DMS 273 treated with DMSO at 0.1 percent for 48 hours (cell line): ENCODE measurements at regions not wholly inside any gene's neighbourhood (a gene's known extent, or its start where the extent isn't known, plus 50 kb on each side); places are given as distances from the start of the nearest gene placed in this dataset.
"Not testable (repeated sequence)": the region's sequence is repeated elsewhere in the genome, so short reads cannot be mapped to it uniquely, and the experiment has no call there.

ENCODE experiments used
- DNase-seq: peaks from one replicate; lab custom pipeline; 2025; lab: John Stamatoyannopoulos, UW

- no peak for DNase-seq
Observed at GRCh38 chr13:78084401-78084800, 165.8 kb upstream of the EDNRB start.

GRCh38 chr13:78078168-78078567 lies 159.5 kb upstream of the EDNRB start:
- no peak for DNase-seq

- no peak for DNase-seq
Observed at GRCh38 chr13:78067290-78067689, 148.7 kb upstream of the EDNRB start.

- no peak for DNase-seq
Observed at GRCh38 chr13:78065141-78065540, 146.5 kb upstream of the EDNRB start.

DNA sequence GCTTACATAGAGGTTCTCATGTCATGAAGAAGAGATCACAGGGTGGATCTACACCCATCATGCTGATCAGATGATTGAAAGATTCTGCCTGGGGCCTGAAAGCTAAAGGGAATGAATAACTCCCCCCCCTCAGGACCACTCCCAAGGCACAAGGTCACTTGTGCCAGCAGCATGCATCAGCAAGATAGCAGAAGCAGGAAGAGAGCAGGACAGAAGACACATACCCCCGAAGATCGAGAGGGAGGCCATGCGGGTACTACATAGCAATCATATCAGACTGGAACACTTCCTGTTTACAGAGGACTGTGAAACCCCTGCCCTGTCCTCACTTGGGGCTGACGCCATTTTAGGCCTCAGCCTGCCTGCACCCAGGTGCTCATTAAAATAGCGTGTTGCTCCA lies 143.2 kb upstream of the EDNRB start:
- no peak for DNase-seq

- DNase-seq = no peak
Observed at GRCh38 chr13:78060966-78061365, 142.3 kb upstream of the EDNRB start.

GRCh38 chr13:78056865-78057264 lies 138.2 kb upstream of the EDNRB start:
- not testable (repeated sequence) for DNase-seq

DNA sequence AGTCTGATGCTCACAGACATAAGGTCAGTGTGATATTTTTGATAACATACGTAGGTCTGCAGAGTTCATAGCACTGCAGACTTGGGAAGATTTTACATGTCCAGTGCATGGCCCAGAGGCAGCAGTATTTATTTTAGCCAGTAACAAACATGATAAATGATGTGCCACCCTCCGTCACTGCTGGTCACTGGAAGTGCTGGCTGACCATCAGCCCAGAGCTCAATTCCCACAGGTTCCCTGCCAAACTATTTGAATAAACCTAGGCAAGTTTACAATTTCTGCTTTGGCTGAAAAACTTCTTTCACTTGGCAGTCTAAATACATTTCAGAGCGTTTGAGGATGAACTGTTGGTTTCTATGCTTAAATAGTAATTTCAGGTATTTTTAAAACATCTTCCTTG lies 135.5 kb upstream of the EDNRB start:
- DNase-seq = no peak

DNA sequence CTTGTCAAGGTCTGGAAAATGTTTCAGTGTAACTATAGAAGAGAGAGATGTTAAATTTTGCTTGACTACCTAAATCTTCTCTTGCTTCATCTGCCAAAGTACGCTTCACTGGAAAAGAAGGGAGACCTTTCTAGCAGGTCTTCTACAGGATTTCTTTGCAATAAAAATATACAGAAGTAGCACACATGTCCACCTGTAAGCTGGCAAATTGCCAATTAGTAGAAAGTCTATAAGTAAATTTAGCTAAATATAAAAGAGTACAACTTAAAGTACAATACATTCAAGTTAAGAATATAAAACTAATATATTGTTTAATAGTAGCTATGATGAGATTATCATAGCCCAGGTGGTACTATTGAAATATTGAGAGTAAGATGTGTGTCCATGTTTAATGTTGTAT lies 128.5 kb upstream of the EDNRB start:
- DNase-seq = no peak

GRCh38 chr13:78046331-78046730 lies 127.7 kb upstream of the EDNRB start:
- no peak for DNase-seq

DNA sequence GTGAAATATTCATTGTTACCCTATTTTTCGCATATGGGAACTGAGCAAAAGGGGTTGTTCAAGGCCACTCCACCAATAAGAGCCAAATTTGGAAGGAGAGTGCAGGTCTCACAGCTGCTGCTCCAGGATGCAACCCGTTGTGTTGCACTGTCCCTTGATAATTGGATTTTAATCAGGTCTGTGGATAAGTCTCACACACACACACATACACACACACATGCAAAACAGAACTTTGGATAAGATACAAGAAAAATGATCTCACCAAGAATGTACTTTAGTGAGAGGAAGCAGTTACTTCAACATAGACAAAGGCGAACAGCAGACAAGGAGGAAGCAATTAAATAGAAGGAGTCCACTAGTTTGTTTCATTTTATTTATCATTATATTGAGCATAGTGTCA lies 127.3 kb upstream of the EDNRB start:
- no peak for DNase-seq

- DNase-seq = not testable (repeated sequence)
Observed at GRCh38 chr13:78041366-78041765, 122.7 kb upstream of the EDNRB start.

- DNase-seq = no peak
Observed at GRCh38 chr13:78040205-78040830, 121.7 kb upstream of the EDNRB start.

- DNase-seq = no peak
Observed at GRCh38 chr13:78036841-78037240, 118.2 kb upstream of the EDNRB start.

GRCh38 chr13:78035500-78035899 lies 116.9 kb upstream of the EDNRB start:
- no peak for DNase-seq

DNA sequence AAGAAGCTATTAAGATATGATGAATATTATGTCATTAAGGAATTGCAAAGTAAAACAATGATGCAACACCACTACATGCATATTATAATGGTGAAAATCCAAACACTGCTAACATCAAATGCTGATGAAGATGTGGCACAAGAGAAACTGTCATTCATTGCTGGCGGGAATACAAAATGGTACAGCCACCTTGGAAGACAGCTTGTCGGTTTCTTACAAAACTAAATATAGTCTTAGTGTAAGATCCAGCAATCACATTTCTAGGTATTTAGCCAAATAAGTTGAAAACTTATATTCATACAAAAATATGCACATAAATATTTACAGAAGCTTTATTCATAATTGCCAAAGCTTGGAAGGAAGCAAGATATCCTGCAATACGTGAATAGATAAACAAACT lies 114.9 kb upstream of the EDNRB start:
- no peak for DNase-seq

DNA sequence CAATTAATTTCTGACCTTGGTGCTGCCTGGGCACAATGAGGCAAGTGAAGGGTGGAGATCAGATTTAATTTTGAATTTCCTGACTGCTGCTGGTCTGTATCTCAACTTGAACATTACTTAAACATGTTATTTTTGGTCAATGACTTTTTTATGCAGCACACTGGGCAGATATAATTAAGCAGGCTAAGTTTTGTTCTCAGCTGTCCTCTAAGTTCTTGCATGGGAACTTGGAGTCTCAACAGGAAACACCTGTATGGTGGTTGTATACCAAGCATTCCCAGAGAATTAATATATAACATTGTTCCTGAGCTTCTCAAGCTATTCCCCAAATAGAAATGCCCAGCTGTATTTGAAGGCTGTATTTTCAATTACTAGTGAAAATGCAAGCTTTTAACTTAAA lies 113.5 kb upstream of the EDNRB start:
- DNase-seq = no peak

GRCh38 chr13:78030341-78030896 lies 111.8 kb upstream of the EDNRB start:
- no peak for DNase-seq

DNA sequence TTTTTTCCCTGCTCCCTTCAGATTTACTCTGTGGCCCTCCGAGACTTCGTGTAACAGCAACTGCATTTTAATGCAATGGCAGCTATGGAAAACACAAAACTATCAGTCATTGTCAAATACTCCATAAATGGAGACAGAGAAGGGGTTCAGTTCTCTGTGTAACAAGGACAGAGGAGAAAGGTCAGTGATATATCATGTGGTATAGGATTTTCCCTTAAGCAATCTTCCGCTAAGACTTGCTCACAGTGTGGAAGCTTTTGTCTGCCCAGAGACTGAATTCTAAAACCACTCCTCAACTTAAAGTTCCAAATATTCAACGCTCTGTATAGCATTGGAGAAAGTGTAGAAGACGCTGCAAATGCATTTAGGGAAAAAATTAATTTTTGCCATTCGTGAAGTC lies 111.3 kb upstream of the EDNRB start:
- DNase-seq = no peak

DNA sequence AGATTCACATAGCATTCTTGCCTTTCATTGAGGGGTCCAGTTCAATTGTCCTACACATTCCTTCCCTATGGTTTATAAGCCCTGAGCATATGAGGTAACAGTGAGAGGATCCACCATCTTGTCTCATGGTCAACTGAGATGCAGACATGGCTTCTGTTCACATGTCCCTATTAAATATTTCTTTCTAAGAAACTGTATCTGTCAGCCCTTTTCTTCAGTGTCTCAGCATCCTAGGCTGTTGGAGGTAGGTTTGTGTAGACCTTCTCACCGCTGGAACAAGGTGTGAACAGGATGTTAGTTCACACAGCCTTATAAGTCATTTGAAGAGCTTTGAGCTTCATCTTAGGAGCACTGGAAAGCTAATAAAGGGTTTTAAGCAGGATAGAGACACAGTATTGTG lies 110.3 kb upstream of the EDNRB start:
- no peak for DNase-seq

DNA sequence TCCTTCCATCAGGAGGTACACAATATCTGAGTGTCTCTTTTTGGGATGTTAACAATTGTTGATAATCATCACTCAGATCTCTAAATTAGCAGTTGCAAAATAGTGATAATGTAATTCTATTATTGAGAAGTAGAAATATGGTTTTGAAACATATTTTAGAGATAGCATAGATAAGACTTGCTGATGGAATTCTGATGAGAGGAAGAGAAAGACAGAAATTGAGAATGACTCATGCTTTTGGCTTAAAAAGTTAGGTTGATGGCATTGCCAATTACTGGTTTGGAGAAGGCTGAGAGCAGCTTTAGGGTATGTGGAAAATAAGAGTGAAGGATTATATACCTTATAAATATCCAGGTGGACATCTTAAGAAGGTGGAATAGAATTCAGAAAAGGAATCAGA lies 106.4 kb upstream of the EDNRB start:
- DNase-seq = no peak

DNA sequence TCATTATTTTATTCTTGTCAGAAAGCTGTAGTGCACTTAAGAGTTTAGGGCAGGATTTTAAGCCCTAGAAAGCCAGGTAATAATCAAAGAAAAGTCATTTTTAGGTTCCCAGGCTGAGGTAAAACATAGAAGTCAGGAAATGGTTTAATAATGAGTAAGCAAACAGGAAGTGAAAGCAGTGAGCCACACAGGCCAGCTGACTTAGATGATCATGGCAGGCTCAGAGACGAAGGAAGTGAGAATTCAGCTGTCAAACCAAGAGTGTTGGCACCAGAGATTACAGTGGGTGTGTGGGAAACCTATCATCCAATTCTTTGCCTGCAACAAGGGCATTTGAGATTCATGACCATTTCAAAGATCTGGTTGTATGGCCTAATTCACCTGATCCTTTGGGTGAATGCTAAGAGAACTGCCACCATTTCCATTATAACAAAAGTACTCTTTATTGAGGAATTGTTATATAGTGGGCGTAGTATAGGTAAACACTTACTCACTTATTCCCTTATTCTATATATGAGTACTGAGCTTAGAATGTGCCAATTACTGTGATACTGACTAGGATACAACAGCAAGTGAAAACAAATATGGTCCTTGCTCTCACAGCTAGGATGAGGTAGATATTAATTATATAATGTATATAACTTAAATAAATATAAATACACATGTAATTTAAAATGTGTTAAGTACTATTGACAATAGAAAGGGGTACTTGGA lies 103.7 kb upstream of the EDNRB start:
- no peak for DNase-seq

- no peak for DNase-seq
Observed at GRCh38 chr13:78020861-78021260, 102.2 kb upstream of the EDNRB start.

DNA sequence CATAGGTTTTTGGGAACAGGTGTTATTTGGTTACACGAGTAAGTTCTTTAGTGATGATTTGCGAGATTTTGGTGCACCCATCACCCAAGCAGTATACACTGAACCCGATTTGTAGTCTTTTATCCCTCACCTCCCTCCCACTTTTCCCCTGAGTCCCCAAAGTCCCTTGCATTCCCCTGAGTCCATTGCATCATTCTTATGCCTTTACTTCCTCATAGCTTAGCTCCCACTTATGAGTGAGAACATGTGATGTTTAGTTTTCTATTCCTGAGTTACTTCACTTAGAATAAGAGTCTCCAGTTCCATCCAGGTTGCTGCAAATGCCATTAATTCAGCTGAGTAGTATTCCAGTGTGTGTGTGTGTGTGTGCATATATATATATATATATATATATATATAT lies 97.2 kb upstream of the EDNRB start:
- no peak for DNase-seq
